ENCODE measurements at regions not wholly inside any gene's neighbourhood (a gene's known extent, or its start where the extent isn't known, plus 50 kb on each side); places are given as distances from the start of the nearest gene placed in this dataset.

- no peak for TF ChIP-seq POLR2A (IDR thresholded peaks at IDR 0.05)
- TF ChIP-seq CTCF (IDR thresholded peaks at IDR 0.05) = no peak
These were observed 194.2 kb downstream of the MTHFS start for GRCh38 chr15:79702621-79703020.
